ENCODE measurements at regions not wholly inside any gene's neighbourhood (a gene's known extent, or its start where the extent isn't known, plus 50 kb on each side); places are given as distances from the start of the nearest gene placed in this dataset.
"Not testable (repeated sequence)": the region's sequence is repeated elsewhere in the genome, so short reads cannot be mapped to it uniquely, and the experiment has no call there.

- no peak for ATAC-seq
Measured at GRCh38 chr4:77451530-77451929, 154.1 kb upstream of the CXCL13 start.

- ATAC-seq, result not testable (repeated sequence)
Measured at GRCh38 chr4:77452117-77452516, 153.5 kb upstream of the CXCL13 start.

- no peak for ATAC-seq
Measured at GRCh38 chr4:77453911-77454310, 151.7 kb upstream of the CXCL13 start.

- no peak for ATAC-seq
Measured at GRCh38 chr4:77454858-77455257, 150.8 kb upstream of the CXCL13 start.

- ATAC-seq, result not testable (repeated sequence)
Measured at GRCh38 chr4:77464100-77464499, 141.5 kb upstream of the CXCL13 start.

- no peak for ATAC-seq
Measured at GRCh38 chr4:77465271-77465670, 140.3 kb upstream of the CXCL13 start.

GRCh38 chr4:77466430-77466829, 139.2 kb upstream of the CXCL13 start:
- no peak for ATAC-seq

- ATAC-seq, result no peak
Measured at GRCh38 chr4:77471821-77472495, 133.7 kb upstream of the CXCL13 start.

GRCh38 chr4:77473509-77473908, 132.1 kb upstream of the CXCL13 start:
- ATAC-seq, result no peak

- ATAC-seq, result no peak
Measured at GRCh38 chr4:77481856-77482255, 123.8 kb upstream of the CXCL13 start.

GRCh38 chr4:77488882-77489281, 116.7 kb upstream of the CXCL13 start:
- ATAC-seq, result no peak

GRCh38 chr4:77493120-77493752, 112.4 kb upstream of the CXCL13 start:
- no peak for ATAC-seq

GRCh38 chr4:77493829-77494551, 111.6 kb upstream of the CXCL13 start:
- no peak for ATAC-seq

- no peak for ATAC-seq
Measured at GRCh38 chr4:77496457-77496856, 109.2 kb upstream of the CXCL13 start.

GRCh38 chr4:77500801-77501200, 104.8 kb upstream of the CXCL13 start:
- ATAC-seq, result no peak

GRCh38 chr4:77501240-77501639, 104.4 kb upstream of the CXCL13 start:
- no peak for ATAC-seq

GRCh38 chr4:77501851-77502250, 103.8 kb upstream of the CXCL13 start:
- no peak for ATAC-seq

- no peak for ATAC-seq
Measured at GRCh38 chr4:77504407-77504806, 101.2 kb upstream of the CXCL13 start.

- ATAC-seq, result no peak
Measured at GRCh38 chr4:77505275-77505957, 100.2 kb upstream of the CXCL13 start.

GRCh38 chr4:77505958-77506319, 99.7 kb upstream of the CXCL13 start:
- no peak for ATAC-seq

GRCh38 chr4:77510367-77510766, 95.3 kb upstream of the CXCL13 start:
- no peak for ATAC-seq

GRCh38 chr4:77525538-77525937, 80.1 kb upstream of the CXCL13 start:
- no peak for ATAC-seq

GRCh38 chr4:77527900-77528299, 77.7 kb upstream of the CXCL13 start:
- ATAC-seq, result not testable (repeated sequence)

GRCh38 chr4:77538144-77538543, 67.5 kb upstream of the CXCL13 start:
- no peak for ATAC-seq

All from activated CD4-positive, CD25-positive, alpha-beta regulatory T cell treated with anti-CD3 and anti-CD28 coated beads, Interleukin-2, amount 50 U/mL, for 24 hours (primary cell).